HepG2 (cell line): ENCODE measurements at regions not wholly inside any gene's neighbourhood (a gene's known extent, or its start where the extent isn't known, plus 50 kb on each side); places are given as distances from the start of the nearest gene placed in this dataset.

Experiments
- MNT ChIP-seq: fragments of 450-650 bp; IDR thresholded peaks from 2 replicates; pipeline ENCODE4 v1.6.1; 2016
- MXD1 ChIP-seq: sonication (generic); formaldehyde crosslinking; IDR thresholded peaks from 2 replicates; pipeline ENCODE4 v1.4.0; 2020; ENCODE audit warnings: mild to moderate bottlenecking, missing genetic modification reagents
- RFX5 ChIP-seq: IDR thresholded peaks from 2 replicates; pipeline ENCODE4 v1.6.1; 2011; ENCODE audit warnings: low read depth, low read length, improper control_type of control experiment

- TF ChIP-seq RFX5 (no peak), MNT (no peak), MXD1 (no peak)
These were observed 76.6 kb upstream of the CFAP20DC start for GRCh38 chr3:59126446-59126845.
